C4-2B (cell line): ENCODE measurements at regions not wholly inside any gene's neighbourhood (a gene's known extent, or its start where the extent isn't known, plus 50 kb on each side); places are given as distances from the start of the nearest gene placed in this dataset.

Experiments used
- CTCF ChIP-seq: fragments of 450-650 bp; conservative IDR thresholded peaks from 2 replicates; pipeline ENCODE4 v1.5.1; 2017; ENCODE audit warnings: mild to moderate bottlenecking
- ZFX ChIP-seq: fragments of 450-650 bp; IDR thresholded peaks from 2 replicates; pipeline ENCODE4 v1.6.1; 2017

DNA sequence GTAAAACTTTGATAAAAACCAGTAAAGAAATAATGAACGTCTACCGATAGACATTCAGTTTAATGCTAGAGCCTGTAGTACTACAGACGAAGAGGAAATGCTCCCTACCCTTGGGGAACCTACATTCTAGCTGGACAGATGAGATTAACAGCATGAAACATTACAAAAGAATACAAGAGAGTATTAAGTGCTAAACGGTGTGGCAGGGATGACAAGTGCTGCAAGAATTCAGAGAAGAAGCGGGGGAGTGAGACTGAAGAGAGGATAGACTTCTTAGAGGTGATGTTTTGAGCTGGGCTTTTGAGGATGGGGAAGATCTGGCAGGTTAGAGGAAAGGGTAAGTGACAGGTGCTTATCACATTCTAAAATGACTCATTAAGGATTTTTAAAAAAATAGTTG, 52.6 kb upstream of the ESX1 start:
- TF ChIP-seq CTCF (no peak), ZFX (no peak)
